Spinal cord (tissue), 9 donors: ENCODE measurements at regions not wholly inside any gene's neighbourhood (a gene's known extent, or its start where the extent isn't known, plus 50 kb on each side); places are given as distances from the start of the nearest gene placed in this dataset.
A peak's percentile ranks its signal among the peaks of the same experiment; 100 is the strongest.

Source experiments
- DNase-seq, 6 donors: peaks; one replicate each; pipeline versions ENCODE4 v3.0.0 to v3.0.0-alpha.2; 2013 to 2015; ENCODE audit warnings: low spot score in 6 of 6, low read depth in 4 of 6
- H3K27ac ChIP-seq: one replicate; pipeline ENCODE4 v1.5.1; 2013; ENCODE audit warnings: low read depth, low read length, control low read depth
- H3K27me3 ChIP-seq: one replicate; pipeline ENCODE4 v1.6.1; 2013; ENCODE audit warnings: low read length; ENCODE audit not compliant: control insufficient read depth, insufficient read depth
- H3K36me3 ChIP-seq: one replicate; pipeline ENCODE4 v1.6.1; 2013; ENCODE audit warnings: low read length; ENCODE audit not compliant: control insufficient read depth, insufficient read depth
- H3K4me1 ChIP-seq: one replicate; pipeline ENCODE4 v1.6.1; 2013; ENCODE audit warnings: low read length; ENCODE audit not compliant: control insufficient read depth, insufficient read depth
- H3K4me3 ChIP-seq: one replicate; pipeline ENCODE4 v1.5.1; 2013; ENCODE audit warnings: low read depth, low read length, control low read depth
- H3K9me3 ChIP-seq: one replicate; pipeline ENCODE4 v1.6.1; 2013; ENCODE audit warnings: low read length; ENCODE audit not compliant: control insufficient read depth, insufficient read depth
- WGBS: methylation state at CpG from one replicate; pipeline ENCODE4 v1.1.5; 2013; ENCODE audit warnings: missing lambda C conversion rate; ENCODE audit not compliant: insufficient coverage; 5-methylcytosine and 5-hydroxymethylcytosine counted together
- donor health status: healthy.

DNA sequence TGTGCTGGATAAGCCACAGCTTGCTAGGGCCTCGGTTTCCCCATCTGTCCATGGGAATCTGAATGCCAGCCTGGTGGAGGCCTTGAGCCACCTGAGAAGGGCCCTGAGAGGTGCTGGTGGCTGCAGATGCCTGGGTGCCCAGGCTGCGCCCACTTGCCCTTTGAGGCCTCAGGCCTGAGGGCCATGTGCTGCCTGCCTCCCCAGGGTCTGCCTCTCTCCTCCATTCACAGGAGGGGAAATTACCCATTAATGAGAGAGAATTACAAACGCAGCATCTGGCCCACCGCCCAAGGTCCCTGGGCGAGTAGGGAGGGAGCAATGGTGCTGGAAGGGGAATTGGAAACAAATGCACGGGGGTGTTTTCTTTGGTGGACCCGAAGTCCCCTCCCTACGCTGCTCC is 59.6 kb downstream of the BARX1 start:
- Histone ChIP-seq H3K27me3 (no peaks in the 10 kb centered on the region), H3K27ac (no peak overlapping the region), H3K36me3 (no peaks in the 10 kb centered on the region), H3K4me1 (no peaks in the 10 kb centered on the region), H3K4me3 (no peak overlapping the region), H3K9me3 (peaks cover 1% of the 10 kb centered on the region)
- no peak for DNase-seq
- WGBS, result 71% methylated on average over 7 of the region's 8 CpGs

DNA sequence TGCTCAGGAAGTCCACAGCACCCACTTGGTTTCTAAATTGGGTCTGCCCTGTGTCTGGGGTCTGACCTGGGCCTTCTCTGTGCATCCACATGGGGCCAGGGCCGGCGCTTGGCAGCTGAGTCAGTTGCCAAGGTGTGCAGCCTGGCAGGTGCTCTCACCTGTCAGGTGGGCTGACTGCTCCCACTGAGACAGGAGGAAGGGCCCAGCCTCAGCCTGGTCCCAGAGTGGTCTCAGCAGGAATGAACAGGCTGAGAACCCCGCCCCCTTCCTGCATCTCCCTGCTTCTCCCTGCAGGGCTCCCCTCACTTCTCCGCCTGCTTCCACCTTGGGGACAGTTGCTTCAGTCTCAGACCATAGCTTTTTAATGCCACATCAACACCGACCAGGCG is 60.5 kb downstream of the BARX1 start:
- DNase-seq, result no peak
- no peaks in the 10 kb centered on the region for H3K4me1 ChIP-seq
- H3K27me3 ChIP-seq, result no peaks in the 10 kb centered on the region
- peaks cover 1% of the 10 kb centered on the region for H3K9me3 ChIP-seq
- WGBS, result 92% methylated on average over 6 of the region's 6 CpGs
- no peak overlapping the region for H3K4me3 ChIP-seq
- H3K36me3 ChIP-seq, result no peaks in the 10 kb centered on the region
- no peak overlapping the region for H3K27ac ChIP-seq

DNA sequence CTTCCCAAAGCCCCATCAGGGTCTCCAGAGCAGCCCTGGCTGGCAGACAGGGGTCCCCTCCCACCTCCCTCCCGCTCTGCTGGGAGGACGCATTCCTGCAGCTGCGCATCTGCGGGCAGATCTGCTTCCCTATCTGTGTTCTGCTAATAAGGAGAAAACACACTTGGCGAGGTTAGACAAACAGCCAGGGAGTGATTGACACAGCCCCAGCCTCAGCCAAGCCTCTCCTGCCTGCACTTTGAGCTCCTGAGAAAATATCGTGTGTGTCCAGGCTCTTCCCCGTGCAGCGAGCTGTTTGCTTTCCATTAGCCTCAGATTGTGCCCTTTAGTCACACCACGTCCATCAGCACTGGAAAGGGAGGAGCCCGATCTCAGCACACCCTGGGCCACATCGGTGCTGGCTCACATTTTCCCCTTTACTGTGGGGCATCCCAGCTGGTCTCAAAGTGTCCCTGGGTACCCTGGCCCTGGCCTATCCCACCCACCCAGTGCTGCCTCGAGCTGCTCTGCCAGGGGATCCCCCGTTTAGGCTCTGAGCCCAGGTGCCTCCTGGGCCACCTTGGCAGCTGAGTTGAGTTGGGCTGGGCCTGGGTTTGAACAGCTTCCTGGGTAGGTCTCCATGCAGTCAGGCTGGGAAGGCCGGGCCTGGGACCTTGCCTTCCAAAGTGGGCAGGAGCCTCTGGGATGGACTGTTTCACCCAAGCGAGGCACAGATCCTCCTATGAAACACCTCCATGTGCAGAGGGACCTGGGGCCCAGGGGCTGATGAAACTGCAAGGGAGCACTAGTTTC is 61.1 kb downstream of the BARX1 start:
- Histone ChIP-seq H3K36me3 (no peaks in the 10 kb centered on the region), H3K4me3 (no peak overlapping the region), H3K27me3 (no peaks in the 10 kb centered on the region), H3K4me1 (no peaks in the 10 kb centered on the region), H3K27ac (no peak overlapping the region), H3K9me3 (peaks cover 1% of the 10 kb centered on the region)
- 54% methylated on average over 13 of the region's 15 CpGs for WGBS
- DNase-seq, result peak in 1 of 6 donors; percentile 9

DNA sequence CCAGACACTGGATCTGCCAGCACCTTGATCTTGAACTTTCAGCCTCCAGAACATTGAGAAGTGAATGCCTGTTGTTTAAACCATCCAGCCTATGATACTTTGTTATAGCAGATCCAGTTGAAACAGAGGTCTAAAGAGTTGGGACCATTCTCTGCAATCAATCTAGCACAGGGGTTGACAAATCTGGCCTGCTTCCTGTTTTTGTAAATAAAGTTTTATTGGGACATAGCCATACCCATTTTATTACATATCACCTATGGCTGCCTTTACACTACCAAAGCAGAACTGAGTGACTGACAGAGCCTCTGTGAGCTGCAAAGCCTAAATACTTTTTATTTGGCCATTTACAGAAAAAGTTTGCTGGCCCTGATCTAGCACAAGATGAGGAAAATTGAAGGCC is 62.0 kb downstream of the BARX1 start:
- Histone ChIP-seq H3K36me3 (no peaks in the 10 kb centered on the region), H3K4me3 (no peak overlapping the region), H3K27ac (no peak overlapping the region), H3K4me1 (no peaks in the 10 kb centered on the region), H3K9me3 (peaks cover 1% of the 10 kb centered on the region), H3K27me3 (no peaks in the 10 kb centered on the region)
- no peak for DNase-seq

DNA sequence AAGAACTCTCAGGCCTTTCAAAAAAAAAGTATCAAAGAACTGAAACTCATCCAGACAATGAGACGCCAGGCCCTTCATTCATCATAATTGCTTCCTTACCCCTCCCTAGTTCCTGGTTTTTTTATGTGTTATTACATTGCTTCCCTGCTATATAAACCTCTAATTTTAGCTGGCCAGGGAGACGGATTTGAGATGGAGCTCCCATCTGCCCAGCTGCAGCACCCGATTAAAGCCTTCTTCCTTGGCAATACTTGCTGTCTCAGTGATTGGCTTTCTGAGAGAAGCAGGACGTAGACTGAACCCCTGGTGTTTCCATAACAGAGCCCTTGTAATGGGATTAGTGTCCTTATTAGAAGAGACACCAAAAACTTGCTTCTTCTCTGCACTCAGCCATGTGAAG is 62.4 kb downstream of the BARX1 start:
- Histone ChIP-seq H3K4me3 (no peak overlapping the region), H3K9me3 (peaks cover 1% of the 10 kb centered on the region), H3K27me3 (no peaks in the 10 kb centered on the region), H3K4me1 (no peaks in the 10 kb centered on the region), H3K27ac (no peak overlapping the region), H3K36me3 (no peaks in the 10 kb centered on the region)
- no peak for DNase-seq
- WGBS, result no CpG with 5 or more reads among the region's 4 CpGs

DNA sequence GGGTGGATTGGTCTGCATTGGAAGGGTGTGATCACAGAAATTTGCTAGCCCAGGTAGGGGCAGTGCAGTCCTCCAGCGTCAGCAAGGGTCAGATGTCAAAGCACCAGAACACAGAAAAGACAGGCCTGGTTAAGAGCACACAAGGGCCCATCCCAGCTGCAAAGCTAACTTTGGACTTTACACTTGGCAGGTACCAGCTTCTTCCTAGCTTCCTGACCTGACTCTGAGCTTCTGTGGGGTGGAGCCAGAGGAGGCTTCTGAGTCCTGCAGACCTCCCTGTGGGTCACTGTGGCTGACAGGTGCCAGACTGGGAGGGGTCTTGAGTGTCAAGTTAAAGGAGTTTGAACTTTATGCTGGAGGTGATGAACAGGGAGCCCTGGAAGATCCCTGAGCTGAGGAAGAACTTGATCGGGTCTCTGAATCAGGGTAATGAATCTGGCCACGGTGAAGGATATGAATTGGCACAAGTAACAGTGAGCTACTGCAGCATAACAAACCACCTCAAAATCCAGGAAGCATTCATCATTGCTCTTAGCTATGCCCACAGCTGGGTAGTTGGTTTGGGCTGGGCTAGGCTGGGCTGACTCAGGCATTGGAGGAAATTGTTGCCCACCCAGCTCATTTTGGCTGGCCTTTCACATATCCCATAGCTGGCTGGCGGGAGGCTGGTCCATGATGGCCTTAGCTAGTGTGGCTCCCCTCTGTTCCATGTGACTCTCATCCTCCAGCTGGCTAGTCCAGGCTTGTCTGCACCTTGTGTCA is 63.4 kb downstream of the BARX1 start:
- DNase-seq, result no peak
- 81% methylated on average over 2 of the region's 4 CpGs for WGBS
- Histone ChIP-seq H3K4me3 (no peak overlapping the region), H3K9me3 (peaks cover 1% of the 10 kb centered on the region), H3K4me1 (no peaks in the 10 kb centered on the region), H3K36me3 (no peaks in the 10 kb centered on the region), H3K27ac (no peak overlapping the region), H3K27me3 (no peaks in the 10 kb centered on the region)

DNA sequence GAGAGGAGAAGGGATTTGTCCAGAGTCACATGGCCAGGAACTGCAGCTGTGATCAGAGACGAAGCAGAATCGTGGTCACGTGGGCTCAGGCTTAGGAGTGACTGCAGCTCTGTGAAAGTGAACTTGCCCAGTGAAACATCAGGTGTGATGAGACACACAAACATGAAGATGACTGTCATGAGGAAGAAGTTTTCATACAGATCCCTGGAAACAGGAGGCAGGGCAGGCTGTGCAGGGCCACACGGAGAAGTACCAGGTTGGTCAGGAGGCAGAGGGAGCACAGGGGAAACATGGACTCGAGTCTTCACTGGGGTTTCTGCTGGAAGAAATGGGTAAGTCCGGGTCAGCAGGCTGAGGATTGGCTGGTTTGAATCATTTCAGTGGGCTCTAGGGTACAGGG is 64.1 kb downstream of the BARX1 start:
- Histone ChIP-seq H3K4me3 (no peak overlapping the region), H3K27ac (no peak overlapping the region), H3K27me3 (no peaks in the 10 kb centered on the region), H3K36me3 (no peaks in the 10 kb centered on the region), H3K9me3 (peaks cover 1% of the 10 kb centered on the region), H3K4me1 (no peaks in the 10 kb centered on the region)
- 85% methylated on average over 6 of the region's 6 CpGs for WGBS
- DNase-seq, result no peak

DNA sequence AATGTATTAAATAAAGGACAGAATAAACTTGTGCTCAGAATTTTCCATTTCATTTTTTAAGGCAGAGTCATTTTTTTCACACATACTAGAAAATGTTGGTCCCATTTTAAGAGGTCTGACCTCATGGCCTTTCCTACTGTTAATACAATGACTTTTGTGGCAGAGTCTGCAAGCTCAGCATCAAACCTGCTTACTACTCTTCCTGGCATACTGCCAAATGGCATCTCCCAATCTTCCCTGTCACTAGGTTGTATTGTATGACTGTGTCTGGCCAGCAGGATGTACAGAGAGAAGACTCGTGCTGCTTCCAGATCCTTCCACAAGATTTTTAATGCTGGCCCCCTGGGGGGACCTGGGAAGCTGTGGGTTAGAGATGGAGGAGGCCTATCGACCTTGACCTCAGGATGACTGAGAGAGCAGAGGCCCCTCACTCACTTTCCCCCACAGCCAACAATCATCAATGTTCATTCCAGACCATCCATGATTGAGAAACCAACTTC is 64.7 kb downstream of the BARX1 start:
- H3K27me3 ChIP-seq, result no peaks in the 10 kb centered on the region
- H3K36me3 ChIP-seq, result no peaks in the 10 kb centered on the region
- DNase-seq, result peak in 1 of 6 donors; percentile 50
- no CpG with 5 or more reads among the region's 2 CpGs for WGBS
- H3K9me3 ChIP-seq, result peaks cover 1% of the 10 kb centered on the region
- H3K27ac ChIP-seq, result no peak overlapping the region
- no peak overlapping the region for H3K4me3 ChIP-seq
- H3K4me1 ChIP-seq, result no peaks in the 10 kb centered on the region

DNA sequence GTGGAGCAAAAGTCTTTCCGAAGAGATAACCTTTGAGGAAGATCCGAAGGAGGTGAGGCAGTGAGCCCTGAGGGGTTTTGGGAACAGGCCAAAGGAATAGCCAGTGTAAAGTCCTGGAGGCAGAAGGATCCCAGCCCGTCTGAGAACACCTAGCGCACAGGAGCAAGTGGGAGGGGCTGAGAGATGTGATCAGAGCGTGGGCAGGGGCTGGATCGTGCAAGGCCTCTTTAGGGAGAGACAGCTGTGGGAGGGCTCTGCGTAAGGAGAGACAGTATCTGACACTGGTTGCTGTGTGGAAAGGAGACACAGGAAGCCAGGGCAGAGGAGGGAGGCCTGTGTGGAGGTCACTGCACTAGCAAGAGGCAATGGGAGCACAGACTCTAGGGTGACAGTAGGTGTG is 68.2 kb downstream of the BARX1 start:
- DNase-seq, result no peak
- 57% methylated on average over 6 of the region's 7 CpGs for WGBS
- Histone ChIP-seq H3K27ac (no peak overlapping the region), H3K36me3 (no peaks in the 10 kb centered on the region), H3K27me3 (no peaks in the 10 kb centered on the region), H3K9me3 (no peaks in the 10 kb centered on the region), H3K4me3 (no peak overlapping the region), H3K4me1 (no peaks in the 10 kb centered on the region)

DNA sequence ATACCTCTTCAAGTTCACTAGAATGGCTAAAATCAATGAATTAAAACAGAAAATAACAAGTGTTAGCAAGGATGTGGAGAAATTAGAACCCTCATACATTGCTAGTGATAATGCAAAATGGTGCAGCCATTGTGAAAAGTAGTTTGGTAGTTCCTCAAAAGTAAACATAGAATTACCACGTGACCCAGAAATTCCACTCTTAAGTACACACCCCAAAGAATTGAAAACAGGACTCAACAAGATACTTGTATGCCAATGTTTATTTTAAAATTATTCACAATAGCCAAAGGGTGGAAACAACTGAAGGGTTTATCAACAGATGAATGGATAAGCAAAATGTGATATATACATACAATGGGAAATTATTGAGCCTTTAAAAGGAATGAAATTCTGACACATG is 70.3 kb downstream of the BARX1 start:
- Histone ChIP-seq H3K27me3 (no peaks in the 10 kb centered on the region), H3K36me3 (no peaks in the 10 kb centered on the region), H3K9me3 (no peaks in the 10 kb centered on the region), H3K27ac (no peak overlapping the region), H3K4me1 (no peaks in the 10 kb centered on the region), H3K4me3 (no peak overlapping the region)
- no peak for DNase-seq
- whole genome bisulfite sequencing, result no CpG with 5 or more reads among the region's 1 CpG
